ENCODE measurements at regions not wholly inside any gene's neighbourhood (a gene's known extent, or its start where the extent isn't known, plus 50 kb on each side); places are given as distances from the start of the nearest gene placed in this dataset.

GRCh38 chr5:67870662-67871061, 344.9 kb upstream of the PIK3R1 start:
- TF ChIP-seq EZH2phosphoT487 (IDR thresholded peaks at IDR 0.05; ENCODE audit: borderline replicate concordance, low read depth) (no peak), CTCF (IDR thresholded peaks at IDR 0.05) (no peak), POLR2AphosphoS5 (IDR thresholded peaks at IDR 0.05; ENCODE audit: low read depth, low read length) (no peak), EP300 (IDR thresholded peaks at IDR 0.05; ENCODE audit: borderline replicate concordance in 1 of 2, low read depth in 1 of 2, low read length in 1 of 2) (no peak), MAX (IDR thresholded peaks at IDR 0.05; ENCODE audit: low read depth) (no peak), NRF1 (IDR thresholded peaks at IDR 0.05; ENCODE audit: low read depth, low read length) (no peak), USF2 (IDR thresholded peaks at IDR 0.05; ENCODE audit: borderline replicate concordance, low read depth, low read length) (no peak)
